Cerebellar cortex (tissue), 1 donor: ENCODE measurements at regions not wholly inside any gene's neighbourhood (a gene's known extent, or its start where the extent isn't known, plus 50 kb on each side); places are given as distances from the start of the nearest gene placed in this dataset.
A peak's percentile ranks its signal among the peaks of the same experiment; 100 is the strongest.
"Not testable (repeated sequence)": the region's sequence is repeated elsewhere in the genome, so short reads cannot be mapped to it uniquely, and the experiment has no call there.

Experiments
- DNase-seq: peaks from one replicate; pipeline ENCODE4 v3.0.0-alpha.2; 2015; ENCODE audit warnings: low spot score

GRCh38 chr6:27806981-27807440 lies 105.2 kb downstream of the OR2B2 start:
- no peak for DNase-seq

- DNase-seq: no peak
Measured at GRCh38 chr6:27805347-27805746, 106.8 kb downstream of the OR2B2 start.

GRCh38 chr6:27804851-27805250 lies 107.3 kb downstream of the OR2B2 start:
- DNase-seq: no peak

- no peak for DNase-seq
Measured at GRCh38 chr6:27800731-27801373, 111.3 kb downstream of the OR2B2 start.

- DNase-seq: no peak
Measured at GRCh38 chr6:27797960-27798359, 114.2 kb downstream of the OR2B2 start.

GRCh38 chr6:27796736-27797481 lies 115.3 kb downstream of the OR2B2 start:
- DNase-seq: not testable (repeated sequence)

GRCh38 chr6:27795697-27796494 lies 116.3 kb downstream of the OR2B2 start:
- DNase-seq: peak; percentile 95

- peak; percentile 85 for DNase-seq
Measured at GRCh38 chr6:27791182-27791943, 120.8 kb downstream of the OR2B2 start.

GRCh38 chr6:27788376-27788775 lies 123.8 kb downstream of the OR2B2 start:
- not testable (repeated sequence) for DNase-seq

GRCh38 chr6:27786048-27786447 lies 126.1 kb downstream of the OR2B2 start:
- DNase-seq: no peak

GRCh38 chr6:27785294-27785693 lies 126.9 kb downstream of the OR2B2 start:
- no peak for DNase-seq

- DNase-seq: no peak
Measured at GRCh38 chr6:27782748-27783147, 129.4 kb downstream of the OR2B2 start.

GRCh38 chr6:27778625-27779417 lies 133.4 kb downstream of the OR2B2 start:
- no peak for DNase-seq

- no peak for DNase-seq
Measured at GRCh38 chr6:27777614-27778355, 134.4 kb downstream of the OR2B2 start.

GRCh38 chr6:27777126-27777525 lies 135.1 kb downstream of the OR2B2 start:
- no peak for DNase-seq

- DNase-seq: no peak
Measured at GRCh38 chr6:27776504-27776903, 135.7 kb downstream of the OR2B2 start.

- no peak for DNase-seq
Measured at GRCh38 chr6:27775796-27776184, 136.4 kb downstream of the OR2B2 start.

- not testable (repeated sequence) for DNase-seq
Measured at GRCh38 chr6:27775138-27775795, 136.9 kb downstream of the OR2B2 start.

GRCh38 chr6:27774264-27774600 lies 138.0 kb downstream of the OR2B2 start:
- DNase-seq: not testable (repeated sequence)
